GM21576 (cell line): ENCODE measurements at regions not wholly inside any gene's neighbourhood (a gene's known extent, or its start where the extent isn't known, plus 50 kb on each side); places are given as distances from the start of the nearest gene placed in this dataset.

ENCODE experiments used
- ATAC-seq: cut with Tn5 transposase; IDR thresholded peaks from one replicate; pipeline ENCODE4 v1.9.1; 2021; ENCODE audit warnings: mild to moderate bottlenecking, moderate library complexity; ENCODE audit not compliant: unreplicated experiment

DNA sequence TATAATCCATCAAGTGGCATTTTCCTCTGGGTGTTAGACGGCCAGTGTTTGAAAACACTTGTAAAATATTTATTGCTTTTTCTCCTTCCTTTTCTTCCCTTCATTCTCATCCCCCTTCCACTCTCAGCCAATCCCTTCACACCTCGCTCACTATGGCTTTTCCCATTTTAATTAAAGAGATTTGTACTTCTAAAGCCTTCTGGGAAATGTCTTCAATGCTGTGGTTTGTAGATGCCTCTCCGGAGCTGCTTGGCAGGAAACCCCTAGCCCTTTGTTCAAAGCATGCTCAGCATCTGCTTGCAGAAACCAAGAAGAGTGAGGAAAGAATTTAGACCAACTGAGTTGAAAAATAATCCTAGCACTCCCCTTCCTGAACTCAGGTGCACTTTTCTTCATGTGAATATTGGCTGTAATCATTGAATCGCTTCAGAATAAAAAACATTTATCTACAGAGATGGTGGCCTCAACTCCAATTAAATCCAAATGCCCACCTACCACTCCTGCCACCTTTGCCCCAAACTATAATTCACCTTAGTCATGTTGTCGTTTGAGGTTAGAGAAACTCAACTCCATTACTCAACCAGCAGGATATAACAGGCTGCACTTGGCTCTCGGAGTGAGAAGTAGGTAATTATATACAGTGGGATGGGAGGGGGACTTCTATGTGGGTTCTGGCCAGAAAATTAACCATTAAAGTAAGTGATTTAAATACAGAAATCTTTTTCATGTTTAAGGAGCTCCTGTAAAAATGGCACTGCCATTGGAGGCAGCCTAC, 659.4 kb upstream of the CAMK1G start:
- no peak for ATAC-seq

DNA sequence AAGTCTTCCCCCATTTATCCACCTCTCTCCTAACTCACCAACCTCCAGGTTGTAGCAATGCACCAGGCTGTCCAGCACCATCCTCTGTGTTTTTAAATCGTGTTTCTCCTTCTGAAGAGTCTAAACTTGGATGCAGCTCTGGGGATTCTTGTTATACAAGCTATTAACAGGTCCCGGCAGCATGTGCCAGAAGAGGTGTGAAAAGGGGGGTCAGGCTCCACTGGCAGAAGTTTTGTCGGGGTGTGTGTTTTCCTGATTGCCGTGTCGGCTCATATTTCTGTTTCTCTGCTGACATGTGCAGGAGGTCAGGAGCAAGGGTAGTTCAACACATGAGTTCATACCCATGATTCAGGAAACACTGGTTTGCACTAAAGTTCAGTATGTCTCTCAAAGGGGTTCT, 658.6 kb upstream of the CAMK1G start:
- ATAC-seq = no peak

- no peak for ATAC-seq
Measured at GRCh38 chr1:208928349-208929010, 655.0 kb upstream of the CAMK1G start.

GRCh38 chr1:208929575-208929974, 653.9 kb upstream of the CAMK1G start:
- no peak for ATAC-seq

GRCh38 chr1:208931936-208932335, 651.6 kb upstream of the CAMK1G start:
- ATAC-seq = no peak

- ATAC-seq = no peak
Measured at GRCh38 chr1:208933984-208934525, 649.5 kb upstream of the CAMK1G start.

GRCh38 chr1:208934933-208935332, 648.6 kb upstream of the CAMK1G start:
- ATAC-seq = no peak

DNA sequence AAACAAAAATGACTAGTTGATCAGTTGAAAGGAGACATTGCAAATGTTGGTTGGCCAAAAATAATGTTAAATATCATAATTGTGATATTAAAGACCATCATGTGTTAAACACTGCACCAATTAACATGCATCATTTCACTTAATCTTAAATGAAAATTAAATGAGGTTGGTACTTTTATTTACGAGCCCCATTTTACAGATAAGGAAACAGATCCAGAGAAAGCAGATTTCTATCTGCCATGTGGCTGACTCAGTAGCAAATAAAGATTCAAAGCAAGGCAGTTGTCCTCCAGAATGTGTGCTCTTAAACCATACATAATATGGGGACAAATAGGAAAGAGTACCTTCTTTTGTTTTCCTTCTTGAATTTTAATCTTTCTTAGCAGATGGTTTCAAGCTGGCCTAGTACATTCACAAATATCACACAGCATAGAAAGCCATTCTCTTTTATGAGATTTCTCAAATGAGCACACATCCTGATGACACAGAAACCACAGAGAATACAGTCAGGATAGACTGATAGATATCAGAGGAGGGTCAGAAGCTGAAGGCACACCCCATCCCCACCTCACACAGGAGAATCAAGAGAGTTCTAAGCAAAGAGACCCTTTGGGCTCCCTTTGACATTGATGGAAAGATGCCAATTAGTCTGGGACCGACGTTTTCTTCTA, 647.9 kb upstream of the CAMK1G start:
- no peak for ATAC-seq

- ATAC-seq = no peak
Measured at GRCh38 chr1:208939537-208940085, 643.9 kb upstream of the CAMK1G start.

GRCh38 chr1:208942394-208943130, 641.0 kb upstream of the CAMK1G start:
- ATAC-seq = no peak

- no peak for ATAC-seq
Measured at GRCh38 chr1:208943291-208943690, 640.2 kb upstream of the CAMK1G start.

DNA sequence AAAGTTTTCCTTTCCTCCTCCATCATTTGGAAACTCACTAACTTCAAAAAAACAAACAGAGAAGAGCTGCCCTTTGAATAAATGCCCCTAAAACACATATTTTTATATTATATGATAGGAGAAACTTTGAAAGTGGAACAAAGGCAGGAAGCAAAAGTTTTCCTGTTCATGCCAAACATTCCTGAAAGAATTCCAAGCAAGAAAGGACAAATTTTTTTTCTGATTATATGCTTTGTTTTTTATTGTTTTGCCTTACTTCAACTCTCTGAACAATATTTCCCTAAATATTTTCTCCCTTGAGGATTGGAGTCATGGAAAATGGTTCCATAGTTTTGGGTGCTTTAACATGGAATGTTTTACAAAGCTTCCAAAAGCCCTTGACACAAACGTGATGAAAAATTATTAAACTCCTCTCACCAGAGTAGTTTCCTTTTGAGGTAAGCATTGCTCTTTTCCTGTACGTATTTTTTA, 638.5 kb upstream of the CAMK1G start:
- no peak for ATAC-seq

DNA sequence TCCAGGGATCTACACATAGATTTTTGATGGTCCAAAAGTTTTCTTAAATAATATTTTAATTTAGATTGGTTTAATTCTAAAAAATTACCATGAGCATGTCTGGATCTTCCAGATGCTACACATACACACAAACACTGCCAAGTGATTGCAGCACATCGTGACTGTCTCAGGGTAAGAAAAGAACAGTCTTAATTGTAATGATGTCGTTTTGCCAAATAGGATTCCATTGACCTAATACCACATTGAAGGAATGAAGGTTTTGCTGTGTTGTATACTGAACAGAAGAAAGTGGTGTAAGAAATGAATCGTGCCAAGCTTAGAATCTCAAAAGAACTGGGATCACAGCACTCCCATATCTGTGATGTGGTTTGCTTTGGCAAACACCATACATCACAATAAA, 633.3 kb upstream of the CAMK1G start:
- ATAC-seq = no peak

- ATAC-seq = no peak
Measured at GRCh38 chr1:208951026-208951525, 632.4 kb upstream of the CAMK1G start.

DNA sequence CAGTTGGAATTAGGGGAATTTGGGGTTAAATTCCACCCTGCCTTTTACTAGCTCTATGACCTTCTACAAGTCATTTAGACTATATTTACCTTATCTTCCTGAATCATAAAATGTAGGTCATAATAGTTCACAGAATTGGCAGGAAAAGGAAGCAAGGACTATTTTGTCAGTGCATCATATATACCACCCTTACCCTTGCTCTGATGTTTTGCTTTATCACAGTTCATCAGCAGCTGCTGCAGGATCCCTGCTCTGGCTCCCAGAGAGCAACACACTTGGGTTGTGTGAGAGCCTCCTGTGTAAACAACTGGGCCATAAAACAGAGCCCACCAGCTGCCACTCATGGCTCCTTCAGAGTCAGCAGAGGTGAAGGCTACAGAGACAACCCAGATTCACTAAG, 631.6 kb upstream of the CAMK1G start:
- no peak for ATAC-seq

- no peak for ATAC-seq
Measured at GRCh38 chr1:208962867-208963266, 620.6 kb upstream of the CAMK1G start.

DNA sequence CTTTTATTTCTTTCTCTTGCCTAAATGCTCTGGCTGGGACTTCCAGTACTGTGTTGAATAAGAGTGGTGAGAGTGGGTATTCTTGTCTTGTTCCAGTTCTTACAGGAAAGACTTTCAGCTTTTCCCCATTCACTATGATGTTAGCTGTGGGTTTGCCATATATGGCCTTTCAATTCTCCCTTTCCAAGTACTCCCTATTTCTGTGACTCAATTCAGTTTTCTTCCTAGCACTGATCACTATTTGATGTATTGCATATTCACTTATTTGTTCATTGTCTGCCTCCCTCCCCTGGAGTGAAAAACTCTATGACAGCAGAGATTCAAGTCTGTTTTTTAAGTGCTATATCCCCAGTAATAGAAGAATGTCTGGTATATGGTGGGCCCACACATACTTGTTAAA, 618.2 kb upstream of the CAMK1G start:
- ATAC-seq = no peak

DNA sequence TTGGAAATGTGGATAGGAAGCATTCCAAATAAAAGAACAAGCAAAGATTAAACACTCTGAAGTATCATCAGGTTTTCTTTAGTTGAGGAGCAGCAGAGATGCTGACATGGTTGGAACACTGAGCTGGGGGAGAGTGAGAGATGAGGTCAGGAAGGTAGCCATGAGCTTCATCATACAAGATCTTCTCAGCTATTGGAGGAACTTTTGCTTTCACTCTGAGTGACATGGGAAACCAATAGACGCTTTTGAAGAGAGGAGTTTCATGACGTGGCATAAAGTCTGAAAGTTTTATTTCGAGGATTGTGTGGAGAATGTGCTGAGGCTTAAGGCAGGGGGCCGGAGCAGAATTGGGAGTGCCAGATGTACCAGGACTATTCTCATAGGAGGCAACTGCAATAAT, 616.2 kb upstream of the CAMK1G start:
- ATAC-seq = no peak

DNA sequence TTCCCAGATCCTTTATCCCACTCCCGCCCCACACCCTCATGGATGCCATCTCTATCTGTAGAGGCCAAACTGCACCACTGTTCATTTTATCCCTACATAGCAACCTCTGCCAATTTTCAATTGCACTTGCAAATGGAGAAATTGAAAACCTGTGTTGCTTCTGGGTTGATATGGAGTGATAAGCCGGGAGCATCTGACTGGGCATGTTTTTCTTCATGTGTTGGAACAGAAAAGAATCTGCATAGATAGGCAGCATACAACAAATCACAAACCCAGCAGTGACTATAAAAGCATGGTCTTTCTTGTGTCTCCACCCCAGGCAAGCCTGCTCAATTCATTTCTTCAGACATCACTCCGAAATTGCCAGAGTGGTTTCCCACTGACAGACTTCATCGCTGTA, 608.8 kb upstream of the CAMK1G start:
- no peak for ATAC-seq

- ATAC-seq = no peak
Measured at GRCh38 chr1:208975456-208975855, 608.1 kb upstream of the CAMK1G start.
